Keratinocyte (primary cell): ENCODE measurements at regions not wholly inside any gene's neighbourhood (a gene's known extent, or its start where the extent isn't known, plus 50 kb on each side); places are given as distances from the start of the nearest gene placed in this dataset.
"Not testable (repeated sequence)": the region's sequence is repeated elsewhere in the genome, so short reads cannot be mapped to it uniquely, and the experiment has no call there.

Source experiments
- DNase-seq: peaks from one replicate; pipeline ENCODE4 v3.0.0-alpha.2; 2011; ENCODE audit warnings: low read depth, missing footprints, low spot score
- FAIRE-seq: peaks from 2 replicates; lab custom pipeline; 2011; peaks lifted over from hg19 to GRCh38; lab: Jason Lieb, UNC
- H2AFZ ChIP-seq: 2 replicates; pipeline ENCODE4 v1.6.0; 2012; ENCODE audit warnings: low read length, control low read depth, inconsistent platforms; ENCODE audit not compliant: control insufficient read depth
- H3K27ac ChIP-seq: 2 replicates; pipeline ENCODE4 v1.5.1; 2011; ENCODE audit warnings: low read length; ENCODE audit not compliant: control insufficient read depth, insufficient read depth
- H3K27me3 ChIP-seq: 3 replicates; pipeline ENCODE4 v1.6.0; 2011; ENCODE audit warnings: low read length; ENCODE audit not compliant: control insufficient read depth, insufficient read depth; ENCODE audit errors: extremely low read depth
- H3K36me3 ChIP-seq, 2 experiments: 2 replicates in 1 of 2; 3 replicates in 1 of 2; pipeline ENCODE4 v1.5.1; 2011; ENCODE audit warnings: low read length in 2 of 2, mild to moderate bottlenecking in 1 of 2; ENCODE audit not compliant: control insufficient read depth in 2 of 2, insufficient read depth in 2 of 2; ENCODE audit errors: extremely low read depth in 1 of 2
- H3K4me1 ChIP-seq: 3 replicates; pipeline ENCODE4 v1.5.1; 2011; ENCODE audit warnings: low read length; ENCODE audit not compliant: control insufficient read depth, insufficient read depth; ENCODE audit errors: extremely low read depth
- H3K4me2 ChIP-seq: 3 replicates; pipeline ENCODE4 v1.6.0; 2011; ENCODE audit warnings: low read depth, low read length; ENCODE audit not compliant: control insufficient read depth, insufficient read depth; ENCODE audit errors: extremely low read depth
- H3K4me3 ChIP-seq, 3 experiments: fragments of 200-600 bp in 1 of 3; sonication (generic) in 1 of 3; 2 replicates in 2 of 3; 3 replicates in 1 of 3; pipeline ENCODE4 v1.5.1; 2011 to 2016; ENCODE audit warnings: low read length in 3 of 3, mild to moderate bottlenecking in 3 of 3, control low read depth in 2 of 3, inconsistent platforms in 1 of 3, low read depth in 1 of 3, mixed read lengths in 1 of 3, mixed run types in 1 of 3, moderate library complexity in 1 of 3; ENCODE audit not compliant: control insufficient read depth in 2 of 3, insufficient read depth in 2 of 3; ENCODE audit errors: extremely low read depth in 1 of 3
- H3K79me2 ChIP-seq: 2 replicates; pipeline ENCODE4 v1.6.0; 2012; ENCODE audit warnings: low read length; ENCODE audit not compliant: control insufficient read depth, insufficient read depth
- H3K9ac ChIP-seq: 3 replicates; pipeline ENCODE4 v1.6.0; 2011; ENCODE audit warnings: low read length; ENCODE audit not compliant: control insufficient read depth, insufficient read depth; ENCODE audit errors: extremely low read depth
- H3K9me1 ChIP-seq: 3 replicates; pipeline ENCODE4 v1.6.0; 2011; ENCODE audit warnings: low read length; ENCODE audit not compliant: control insufficient read depth, insufficient read depth; ENCODE audit errors: extremely low read depth
- H3K9me3 ChIP-seq: 2 replicates; pipeline ENCODE4 v1.5.1; 2012; ENCODE audit warnings: low read depth, low read length; ENCODE audit not compliant: control insufficient read depth
- H4K20me1 ChIP-seq: 3 replicates; pipeline ENCODE4 v1.6.0; 2011; ENCODE audit warnings: low read length; ENCODE audit not compliant: control insufficient read depth, insufficient read depth; ENCODE audit errors: extremely low read depth
- EZH2 ChIP-seq: IDR thresholded peaks from one replicate; pipeline ENCODE4 v1.6.1; 2012; ENCODE audit warnings: inconsistent platforms, mild to moderate bottlenecking, low read length, moderate library complexity
- dilution Hi-C: fragments of 300-500 bp; cut with MboI; formaldehyde crosslinking; loops from one replicate; pipeline ENCODE4 v1.7.0; 2020; ENCODE audit warnings: low sequenced_read_pairs; ENCODE audit not compliant: extremely low pct_ligation_motif_present
- TF ChIP-seq, protein P1 (sequence below), 3 experiments: IDR thresholded peaks in 1 of 3; conservative IDR thresholded peaks in 1 of 3; optimal IDR thresholded peaks in 1 of 3; 2 replicates in 2 of 3; 3 replicates in 1 of 3; pipeline versions ENCODE3 to v1.5.1; 2011; ENCODE audit warnings: low read length in 3 of 3, mild to moderate bottlenecking in 3 of 3, moderate library complexity in 2 of 3, control low read depth in 1 of 3, inconsistent platforms in 1 of 3; ENCODE audit not compliant: insufficient read depth in 2 of 3; ENCODE audit errors: extremely low read depth in 1 of 3

- H3K79me2 ChIP-seq, DNase-seq, H3K9me3 ChIP-seq, H3K27ac ChIP-seq, H3K9me1 ChIP-seq, H3K4me1 ChIP-seq, H3K4me2 ChIP-seq, H3K9ac ChIP-seq, dilution Hi-C loops, H3K4me3 ChIP-seq, H3K27me3 ChIP-seq, H3K36me3 ChIP-seq, H4K20me1 ChIP-seq, H2AFZ ChIP-seq: not testable (repeated sequence)
- FAIRE-seq: peak; percentile 55
These were observed 131.8 kb upstream of the PLEKHM1 start for GRCh38 chr17:45622295-45622694.

DNA sequence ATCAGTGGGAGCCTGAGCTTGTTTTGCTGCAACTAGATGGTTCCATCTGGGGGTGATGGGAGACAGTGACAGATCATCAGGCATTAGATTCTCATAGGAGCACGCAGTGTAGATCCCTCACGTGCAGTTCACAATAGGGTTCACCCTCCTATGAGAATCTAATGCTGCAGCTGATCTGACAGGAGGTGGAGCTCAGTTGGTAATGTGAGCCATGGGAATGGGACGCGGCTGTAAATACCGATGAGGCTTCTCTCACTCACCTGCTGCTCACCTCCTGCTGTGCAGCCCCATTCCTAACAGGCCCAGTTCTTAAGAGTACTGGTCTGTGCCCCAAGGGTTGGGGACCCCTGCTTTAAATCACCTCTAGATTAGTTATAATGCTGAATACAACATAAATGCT is 137.5 kb upstream of the PLEKHM1 start:
- dilution Hi-C loops: loop anchor here (25.0 kb wide), 1 partner anchor 234 kb away; no protein-coding TSS in a partner anchor
- no peak overlapping the region for H3K27ac ChIP-seq
- H3K36me3 ChIP-seq: peaks cover 14% of the 10 kb centered on the region in 2 experiments
- H3K9me1 ChIP-seq: no peaks in the 10 kb centered on the region
- H3K4me2 ChIP-seq: no peak overlapping the region
- FAIRE-seq (no peak), DNase-seq (no peak)
- no peaks in the 10 kb centered on the region for H3K9me3 ChIP-seq
- H3K4me1 ChIP-seq: no peaks in the 10 kb centered on the region
- no peaks in the 10 kb centered on the region for H3K27me3 ChIP-seq
- no peak for TF ChIP-seq EZH2
- TF ChIP-seq, protein P1, sequence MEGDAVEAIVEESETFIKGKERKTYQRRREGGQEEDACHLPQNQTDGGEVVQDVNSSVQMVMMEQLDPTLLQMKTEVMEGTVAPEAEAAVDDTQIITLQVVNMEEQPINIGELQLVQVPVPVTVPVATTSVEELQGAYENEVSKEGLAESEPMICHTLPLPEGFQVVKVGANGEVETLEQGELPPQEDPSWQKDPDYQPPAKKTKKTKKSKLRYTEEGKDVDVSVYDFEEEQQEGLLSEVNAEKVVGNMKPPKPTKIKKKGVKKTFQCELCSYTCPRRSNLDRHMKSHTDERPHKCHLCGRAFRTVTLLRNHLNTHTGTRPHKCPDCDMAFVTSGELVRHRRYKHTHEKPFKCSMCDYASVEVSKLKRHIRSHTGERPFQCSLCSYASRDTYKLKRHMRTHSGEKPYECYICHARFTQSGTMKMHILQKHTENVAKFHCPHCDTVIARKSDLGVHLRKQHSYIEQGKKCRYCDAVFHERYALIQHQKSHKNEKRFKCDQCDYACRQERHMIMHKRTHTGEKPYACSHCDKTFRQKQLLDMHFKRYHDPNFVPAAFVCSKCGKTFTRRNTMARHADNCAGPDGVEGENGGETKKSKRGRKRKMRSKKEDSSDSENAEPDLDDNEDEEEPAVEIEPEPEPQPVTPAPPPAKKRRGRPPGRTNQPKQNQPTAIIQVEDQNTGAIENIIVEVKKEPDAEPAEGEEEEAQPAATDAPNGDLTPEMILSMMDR (optimal IDR thresholded peaks at IDR 0.05 in 1 of 3, IDR thresholded peaks at IDR 0.05 in 1 of 3, conservative IDR thresholded peaks at IDR 0.05 in 1 of 3; ENCODE audit: extremely low read depth in 1 of 3, insufficient read depth in 2 of 3, low read length in 3 of 3): no peak
- H3K4me3 ChIP-seq: no peak overlapping the region
- no peak overlapping the region for H3K9ac ChIP-seq
- H3K79me2 ChIP-seq: no peaks in the 10 kb centered on the region
- no peak overlapping the region for H2AFZ ChIP-seq
- H4K20me1 ChIP-seq: no peaks in the 10 kb centered on the region

- no peak overlapping the region for H3K9ac ChIP-seq
- no peaks in the 10 kb centered on the region for H3K9me1 ChIP-seq
- DNase-seq (no peak), FAIRE-seq (no peak)
- H3K27ac ChIP-seq: no peak overlapping the region
- H3K9me3 ChIP-seq: no peaks in the 10 kb centered on the region
- dilution Hi-C loops: loop anchor here (25.0 kb wide), 1 partner anchor 230 kb away; no protein-coding TSS in a partner anchor
- no peak for TF ChIP-seq EZH2
- TF ChIP-seq, protein P1 (optimal IDR thresholded peaks at IDR 0.05 in 1 of 3, IDR thresholded peaks at IDR 0.05 in 1 of 3, conservative IDR thresholded peaks at IDR 0.05 in 1 of 3; ENCODE audit: extremely low read depth in 1 of 3, insufficient read depth in 2 of 3, low read length in 3 of 3): no peak
- H3K79me2 ChIP-seq: no peaks in the 10 kb centered on the region
- no peaks in the 10 kb centered on the region for H3K4me1 ChIP-seq
- H4K20me1 ChIP-seq: no peaks in the 10 kb centered on the region
- no peak overlapping the region for H3K4me3 ChIP-seq
- peaks cover 14 to 20% of the 10 kb centered on the region in 2 experiments for H3K36me3 ChIP-seq
- no peak overlapping the region for H2AFZ ChIP-seq
- no peak overlapping the region for H3K4me2 ChIP-seq
- no peaks in the 10 kb centered on the region for H3K27me3 ChIP-seq
These were observed 141.4 kb upstream of the PLEKHM1 start for GRCh38 chr17:45631941-45632340.
